Activated T-helper 1 cell treated with Interleukin-2 at 50 U/mL for 16 hours (primary cell): ENCODE measurements at regions not wholly inside any gene's neighbourhood (a gene's known extent, or its start where the extent isn't known, plus 50 kb on each side); places are given as distances from the start of the nearest gene placed in this dataset.
A peak's percentile ranks its signal among the peaks of the same experiment; 100 is the strongest.
"Not testable (repeated sequence)": the region's sequence is repeated elsewhere in the genome, so short reads cannot be mapped to it uniquely, and the experiment has no call there.

ENCODE experiments used
- DNase-seq: peaks from one replicate; pipeline ENCODE4 v3.0.0-alpha.2; 2020; ENCODE audit warnings: low read depth

DNA sequence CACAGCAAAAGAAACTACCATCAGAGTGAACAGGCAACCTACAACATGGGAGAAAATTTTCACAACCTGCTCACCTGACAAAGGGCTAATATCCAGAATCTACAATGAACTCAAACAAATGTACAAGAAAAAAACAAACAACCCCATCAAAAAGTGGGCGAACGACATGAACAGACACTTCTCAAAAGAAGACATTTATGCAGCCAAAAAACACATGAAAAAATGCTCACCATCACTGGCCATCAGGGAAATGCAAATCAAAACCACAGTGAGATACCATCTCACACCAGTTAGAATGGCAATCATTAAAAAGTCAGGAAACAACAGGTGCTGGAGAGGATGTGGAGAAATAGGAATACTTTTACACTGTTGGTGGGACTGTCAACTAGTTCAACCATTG lies 207.8 kb downstream of the USP6NL start:
- not testable (repeated sequence) for DNase-seq

DNA sequence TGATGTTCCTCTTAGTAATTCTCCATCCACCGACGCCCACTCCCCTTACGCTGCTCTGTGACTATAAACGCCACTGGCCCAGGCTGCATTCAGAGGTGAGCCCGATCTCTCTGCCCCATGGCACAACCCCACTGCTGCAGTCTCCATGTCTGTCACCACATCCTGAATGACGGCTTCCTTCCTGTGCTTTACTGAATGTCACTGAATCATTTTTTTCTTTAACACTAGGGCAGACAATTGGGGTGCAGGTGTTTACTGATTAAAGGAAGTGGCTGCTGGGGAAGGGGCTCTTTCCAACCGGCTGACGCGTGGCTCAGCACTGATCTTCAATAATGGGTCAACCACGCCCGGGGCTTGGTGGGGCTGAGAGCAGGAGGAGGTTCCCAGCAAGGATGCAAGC lies 208.3 kb downstream of the USP6NL start:
- DNase-seq = peak; percentile 37

- DNase-seq = no peak
Observed at GRCh38 chr10:11402392-11402791, 209.1 kb downstream of the USP6NL start.

DNA sequence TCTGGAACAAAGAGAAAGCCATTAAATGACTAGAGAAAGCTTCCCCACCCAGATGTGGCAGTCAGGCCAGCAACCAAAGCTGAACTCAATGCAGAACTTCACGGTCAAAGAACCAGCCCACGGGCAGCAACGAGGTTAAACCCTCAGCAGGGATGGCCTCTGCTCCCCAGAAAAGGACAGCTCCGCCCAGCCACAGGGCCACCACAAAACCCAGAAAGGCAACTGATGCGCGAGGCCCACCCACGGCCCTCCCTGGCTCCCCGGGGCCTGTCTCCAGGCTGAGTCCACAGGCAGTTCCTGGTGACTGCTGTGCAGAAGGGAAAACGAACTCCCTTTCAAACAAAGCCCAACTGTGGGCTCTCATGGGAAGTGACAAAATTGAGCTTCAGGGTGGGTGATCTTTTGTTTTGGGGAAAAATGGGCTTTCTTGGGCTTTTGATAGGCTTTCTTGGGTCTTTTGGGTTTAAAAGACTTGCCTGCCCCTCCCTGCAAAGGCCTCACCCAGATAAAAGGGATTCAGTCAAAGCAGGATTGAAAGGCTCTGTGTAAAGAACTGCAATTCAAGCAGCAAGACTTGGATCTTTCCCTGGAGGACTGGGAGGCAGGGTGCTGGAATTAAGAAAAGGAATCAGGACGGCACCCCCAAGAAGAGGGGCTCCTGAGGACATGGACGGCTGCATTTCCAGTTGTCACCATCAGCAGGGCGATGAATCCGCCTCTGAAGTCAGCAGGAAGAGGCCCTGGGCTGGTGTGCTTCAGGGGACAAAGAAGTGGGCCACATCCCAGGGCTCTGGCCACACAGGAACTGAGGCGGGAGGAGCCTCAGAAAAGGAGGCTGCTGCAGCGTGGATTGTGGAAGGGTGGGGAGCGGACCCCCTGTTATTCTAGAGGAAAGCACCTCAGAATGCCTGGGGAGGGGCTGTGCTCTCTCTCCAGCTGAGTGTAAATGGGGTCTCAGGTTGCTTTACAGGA lies 209.9 kb downstream of the USP6NL start:
- no peak for DNase-seq

DNA sequence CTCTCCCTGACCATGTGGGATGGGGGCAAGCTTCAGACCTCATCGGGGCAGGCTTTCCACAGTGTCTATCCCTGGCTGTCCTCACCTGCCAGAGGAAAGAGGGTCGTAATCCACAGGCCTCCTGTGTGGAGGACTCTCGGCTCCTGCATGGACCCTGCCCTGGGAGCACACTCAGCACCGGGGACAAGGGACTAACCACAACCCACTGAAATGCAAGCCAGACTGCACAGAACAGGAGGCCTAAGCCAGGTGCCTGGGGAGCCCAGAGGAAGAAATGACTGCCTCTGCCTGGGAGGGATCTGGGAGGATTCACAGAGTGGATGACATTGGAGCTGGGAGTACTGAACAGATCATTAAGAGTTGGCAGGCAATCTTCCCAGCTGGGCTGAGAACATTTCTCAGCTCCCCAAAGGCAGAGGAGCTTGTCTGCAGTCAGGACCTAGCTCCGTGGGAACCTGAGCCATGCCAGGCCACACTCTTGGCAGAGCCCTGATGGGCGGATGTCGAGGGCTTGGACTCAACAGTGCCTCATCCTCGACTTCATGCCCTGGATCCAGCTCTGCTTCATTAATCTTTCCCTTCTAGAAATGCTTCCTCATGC lies 213.4 kb downstream of the USP6NL start:
- DNase-seq = no peak

- DNase-seq = no peak
Observed at GRCh38 chr10:11397077-11397965, 214.1 kb downstream of the USP6NL start.

GRCh38 chr10:11396311-11396955 lies 215.0 kb downstream of the USP6NL start:
- no peak for DNase-seq

GRCh38 chr10:11395581-11396310 lies 215.7 kb downstream of the USP6NL start:
- DNase-seq = no peak

GRCh38 chr10:11395161-11395560 lies 216.3 kb downstream of the USP6NL start:
- DNase-seq = no peak

- no peak for DNase-seq
Observed at GRCh38 chr10:11393858-11394257, 217.6 kb downstream of the USP6NL start.

DNA sequence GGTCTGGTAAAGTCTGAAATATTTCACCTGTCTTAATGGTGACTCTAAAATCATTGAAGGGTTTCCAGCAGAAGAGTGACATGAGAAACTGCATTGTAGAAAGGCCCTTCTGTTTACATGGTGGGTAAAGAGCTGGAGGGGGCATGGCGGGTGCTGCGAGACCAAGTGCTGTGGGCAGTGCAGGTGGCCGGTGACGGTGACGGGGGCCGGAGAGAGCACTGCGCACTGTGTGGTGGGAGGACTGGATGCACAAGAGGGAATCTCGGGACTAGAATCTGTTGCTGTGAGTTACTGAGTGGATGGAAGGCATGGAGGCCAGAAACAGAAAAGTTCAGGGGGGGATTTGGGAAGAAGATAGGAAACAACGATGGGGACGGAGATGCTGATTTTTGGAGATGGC lies 218.7 kb downstream of the USP6NL start:
- DNase-seq = no peak

DNA sequence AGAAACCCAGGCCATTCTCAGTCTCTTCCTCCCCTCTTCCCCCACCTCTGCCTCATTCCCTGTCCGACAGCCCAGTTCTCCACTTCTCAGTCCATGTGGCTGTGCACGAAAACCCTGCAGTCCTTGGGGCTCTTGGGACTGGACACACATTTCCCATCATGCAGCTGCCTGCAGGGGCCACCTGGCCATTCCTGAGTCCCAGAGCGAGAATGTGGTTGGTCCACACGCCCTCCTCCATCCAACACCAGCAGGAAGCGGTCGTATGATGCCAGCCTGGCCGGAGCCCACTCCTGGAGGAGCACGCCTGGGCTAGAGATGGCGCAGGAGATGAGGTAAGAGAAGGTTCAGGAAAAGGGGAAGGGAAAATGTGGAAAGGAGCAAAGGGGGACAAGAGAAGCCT lies 222.5 kb downstream of the USP6NL start:
- no peak for DNase-seq

- DNase-seq = no peak
Observed at GRCh38 chr10:11387551-11388222, 223.8 kb downstream of the USP6NL start.

DNA sequence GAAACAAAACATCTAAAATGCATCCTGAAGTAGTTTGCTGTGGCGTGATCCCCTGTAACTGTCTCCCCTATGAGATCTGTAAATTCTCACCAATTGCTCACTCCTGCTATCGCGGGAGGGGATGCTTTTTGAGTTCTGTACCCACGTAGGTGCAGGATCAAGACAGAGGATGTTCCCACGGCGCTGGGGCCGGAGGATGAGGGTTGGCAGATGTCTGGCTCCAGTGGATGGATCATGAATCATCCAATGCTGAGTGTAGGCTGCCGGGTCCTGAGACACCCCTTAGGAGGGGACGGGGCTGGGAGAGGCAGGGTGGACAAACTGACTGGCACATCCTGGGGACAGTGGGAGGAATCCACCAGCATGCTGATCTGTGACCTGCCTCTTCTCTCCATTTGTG lies 224.4 kb downstream of the USP6NL start:
- DNase-seq = no peak
